B cell (primary cell): ENCODE measurements at regions not wholly inside any gene's neighbourhood (a gene's known extent, or its start where the extent isn't known, plus 50 kb on each side); places are given as distances from the start of the nearest gene placed in this dataset.

Experiments used
- EZH2 ChIP-seq: IDR thresholded peaks from 2 replicates; pipeline ENCODE4 v1.6.1; 2012; ENCODE audit warnings: borderline replicate concordance, low read depth, mild to moderate bottlenecking, moderate library complexity, low read length; ENCODE audit not compliant: insufficient read depth, poor library complexity, severe bottlenecking
- TF ChIP-seq, protein P1 (sequence below): fragments of 200-600 bp; IDR thresholded peaks from one replicate; pipeline ENCODE4 v1.8.0; 2022; ENCODE audit warnings: antibody characterized with exemption, mild to moderate bottlenecking

DNA sequence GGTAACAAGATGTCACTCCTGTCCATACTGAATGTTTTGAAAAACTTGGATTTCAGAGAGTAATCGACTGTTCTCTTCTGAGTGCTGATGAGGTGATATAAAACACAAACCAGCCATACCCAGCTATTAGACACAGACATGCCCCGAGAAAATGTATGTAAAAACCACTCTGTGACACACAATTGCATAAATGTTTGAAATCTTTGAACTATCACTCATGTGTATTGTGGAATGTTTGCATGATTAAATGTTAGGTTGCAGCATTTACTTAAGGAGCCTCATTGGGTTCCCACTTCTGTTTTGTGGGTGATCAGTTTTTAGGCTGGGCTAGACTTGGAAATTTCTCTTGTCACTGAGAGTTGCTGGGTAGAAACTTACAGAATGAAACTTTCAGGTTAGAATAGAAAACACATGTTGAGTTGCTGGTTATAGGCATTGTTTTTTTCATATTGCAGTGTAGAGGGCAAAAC, 270.4 kb upstream of the B3GALT2 start:
- TF ChIP-seq, protein P1, sequence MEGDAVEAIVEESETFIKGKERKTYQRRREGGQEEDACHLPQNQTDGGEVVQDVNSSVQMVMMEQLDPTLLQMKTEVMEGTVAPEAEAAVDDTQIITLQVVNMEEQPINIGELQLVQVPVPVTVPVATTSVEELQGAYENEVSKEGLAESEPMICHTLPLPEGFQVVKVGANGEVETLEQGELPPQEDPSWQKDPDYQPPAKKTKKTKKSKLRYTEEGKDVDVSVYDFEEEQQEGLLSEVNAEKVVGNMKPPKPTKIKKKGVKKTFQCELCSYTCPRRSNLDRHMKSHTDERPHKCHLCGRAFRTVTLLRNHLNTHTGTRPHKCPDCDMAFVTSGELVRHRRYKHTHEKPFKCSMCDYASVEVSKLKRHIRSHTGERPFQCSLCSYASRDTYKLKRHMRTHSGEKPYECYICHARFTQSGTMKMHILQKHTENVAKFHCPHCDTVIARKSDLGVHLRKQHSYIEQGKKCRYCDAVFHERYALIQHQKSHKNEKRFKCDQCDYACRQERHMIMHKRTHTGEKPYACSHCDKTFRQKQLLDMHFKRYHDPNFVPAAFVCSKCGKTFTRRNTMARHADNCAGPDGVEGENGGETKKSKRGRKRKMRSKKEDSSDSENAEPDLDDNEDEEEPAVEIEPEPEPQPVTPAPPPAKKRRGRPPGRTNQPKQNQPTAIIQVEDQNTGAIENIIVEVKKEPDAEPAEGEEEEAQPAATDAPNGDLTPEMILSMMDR = no peak
- no peak for TF ChIP-seq EZH2
